HG03139 (cell line): ENCODE measurements at regions not wholly inside any gene's neighbourhood (a gene's known extent, or its start where the extent isn't known, plus 50 kb on each side); places are given as distances from the start of the nearest gene placed in this dataset.

Source experiments
- ATAC-seq: cut with Tn5 transposase; IDR thresholded peaks from one replicate; pipeline ENCODE4 v1.9.1; 2021; ENCODE audit not compliant: unreplicated experiment

DNA sequence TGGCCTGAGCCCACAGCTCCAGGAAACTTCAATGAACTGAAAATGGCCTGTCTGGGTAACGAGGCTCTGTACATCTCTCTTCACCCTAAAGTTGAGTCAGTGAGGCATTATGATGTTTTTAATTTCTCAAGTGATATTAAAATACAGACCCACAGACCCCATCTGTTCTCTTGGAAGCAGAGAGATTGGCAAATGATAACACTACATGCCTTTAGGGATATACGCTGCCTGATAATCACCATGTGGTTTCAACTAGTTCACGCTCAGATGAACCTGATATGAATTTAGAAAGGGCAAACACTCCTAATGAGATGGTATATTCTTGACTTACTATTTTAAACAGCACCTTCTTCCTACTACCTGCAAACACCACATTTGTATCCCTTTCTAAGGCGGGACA is 127.5 kb downstream of the RFC3 start:
- ATAC-seq = no peak

DNA sequence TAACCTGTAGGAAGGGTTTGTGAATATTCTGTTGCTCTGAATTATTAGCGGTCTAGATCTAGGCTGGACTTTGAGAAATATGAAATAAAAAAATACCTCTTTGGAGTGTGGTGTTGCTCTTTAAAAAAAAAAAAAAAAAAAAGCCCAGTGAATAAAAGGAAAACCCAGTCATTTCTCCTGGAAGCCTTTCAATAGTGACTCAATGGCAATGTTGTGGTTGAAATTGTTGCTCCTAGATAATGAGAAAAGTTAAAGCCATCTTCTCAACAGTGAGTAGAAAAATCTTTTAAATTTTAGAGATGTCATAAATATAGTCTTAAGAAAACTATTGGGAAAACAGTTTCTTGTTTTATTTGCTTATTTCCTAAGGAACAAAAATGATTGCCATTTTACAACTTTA is 135.3 kb downstream of the RFC3 start:
- ATAC-seq = no peak

DNA sequence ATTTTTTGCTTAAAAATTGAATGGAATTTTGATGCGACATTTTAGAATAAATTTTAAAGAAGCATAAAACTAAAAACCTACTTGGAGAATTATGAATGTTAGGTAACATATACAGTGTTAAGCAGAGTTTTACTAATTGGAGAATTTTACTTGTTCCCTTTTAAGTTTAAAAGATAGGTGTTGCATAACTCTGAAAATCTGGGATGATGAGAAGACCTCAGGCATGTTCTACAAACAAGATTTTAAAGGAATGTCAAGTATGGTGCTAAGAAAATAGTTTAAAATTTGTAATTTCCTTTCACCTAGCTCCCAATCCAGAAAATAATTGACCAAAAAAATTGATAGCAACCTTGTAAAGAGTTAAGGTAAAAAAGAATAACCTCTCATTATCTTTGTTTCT is 135.8 kb downstream of the RFC3 start:
- ATAC-seq = no peak

DNA sequence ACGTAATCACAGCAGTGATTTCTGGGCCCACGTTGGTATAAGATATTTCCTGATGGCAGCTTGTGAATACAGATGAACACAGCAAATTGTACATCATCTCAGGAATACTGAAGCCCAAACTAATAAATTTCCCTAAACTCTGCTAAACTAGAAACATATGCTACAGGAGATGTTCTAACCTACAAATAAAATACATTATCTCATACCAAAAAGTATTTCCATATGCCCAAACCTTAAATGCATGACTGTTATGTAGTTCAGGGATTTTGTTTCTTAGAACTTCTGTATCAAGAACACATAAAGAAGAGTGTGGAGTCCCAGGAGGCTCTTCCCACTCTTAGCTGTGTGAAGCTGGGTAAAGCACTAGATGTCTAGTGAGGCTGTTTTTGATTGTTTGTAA is 138.4 kb downstream of the RFC3 start:
- no peak for ATAC-seq

DNA sequence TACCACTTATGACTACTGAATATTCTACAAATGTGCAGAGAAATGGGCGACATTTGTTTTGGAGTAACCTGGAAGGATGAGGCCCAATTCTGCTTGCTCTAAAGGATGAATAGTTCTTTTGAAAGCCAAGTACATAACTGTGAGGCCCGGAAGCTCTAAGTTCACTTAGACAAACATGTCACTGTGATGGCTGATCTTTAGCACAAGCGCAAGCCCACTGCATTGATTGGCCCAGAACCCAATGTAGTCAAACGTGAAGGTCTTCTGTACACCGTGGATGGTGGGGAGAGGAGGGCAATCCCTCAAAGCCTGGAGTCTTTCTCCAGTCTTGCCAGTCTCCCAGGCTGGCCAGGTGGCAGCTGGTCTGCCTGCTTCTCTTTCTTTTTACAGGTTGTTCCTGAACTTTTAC is 139.6 kb downstream of the RFC3 start:
- ATAC-seq = no peak

DNA sequence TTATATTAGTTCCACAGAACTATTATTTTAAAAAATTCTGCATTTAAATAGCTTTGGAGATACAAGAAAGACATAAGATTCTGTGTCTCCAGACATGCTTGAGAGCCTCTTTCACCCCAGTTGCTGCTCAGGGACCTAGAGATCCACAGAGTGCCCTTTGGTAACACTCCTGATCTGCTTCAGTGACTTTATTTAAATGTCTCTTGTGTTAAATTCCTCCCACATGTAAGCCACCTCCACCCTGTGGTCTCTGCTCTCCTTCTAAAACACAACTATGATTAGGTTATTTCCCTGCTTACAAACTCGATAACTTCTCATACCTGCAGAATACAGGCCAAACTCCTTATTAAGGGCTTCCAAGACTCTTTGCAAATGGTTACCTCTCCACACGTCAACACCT is 141.0 kb downstream of the RFC3 start:
- no peak for ATAC-seq

DNA sequence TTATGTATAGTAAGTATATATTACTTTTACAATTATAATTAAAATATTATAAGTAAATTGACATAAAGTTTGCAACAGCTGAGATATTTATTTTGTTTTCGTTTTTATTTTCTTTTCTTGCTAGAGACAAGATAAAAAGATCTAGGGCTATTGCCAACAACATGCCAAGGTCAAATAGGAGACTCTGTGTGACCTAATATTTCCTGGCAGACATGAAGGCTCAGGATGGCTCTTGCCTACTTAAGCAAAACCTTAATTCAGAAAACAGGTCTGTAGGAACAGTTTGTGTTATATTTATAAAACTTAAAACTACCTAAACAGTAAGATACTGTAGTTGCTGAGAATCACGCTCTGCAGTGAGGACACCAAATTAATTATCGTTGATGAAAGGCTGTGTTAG is 145.2 kb downstream of the RFC3 start:
- ATAC-seq = no peak

DNA sequence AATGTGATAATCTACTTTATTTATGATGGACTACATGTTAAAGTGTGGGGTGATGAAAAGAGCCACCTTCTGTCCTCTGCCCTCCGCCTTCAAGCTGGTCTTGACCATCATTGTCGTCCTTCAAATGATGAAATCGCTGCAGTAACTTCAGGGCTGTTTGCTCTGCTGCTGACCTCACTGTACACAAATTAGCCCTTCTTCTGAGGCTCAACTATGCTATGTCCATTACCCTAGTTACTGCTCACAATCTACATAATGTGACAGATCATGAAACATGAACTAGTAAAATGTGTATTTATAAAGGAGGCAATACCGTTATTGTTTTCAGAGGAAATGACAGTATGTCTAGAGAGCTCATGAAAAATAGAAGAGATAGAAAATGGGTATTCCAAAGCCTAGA is 145.9 kb downstream of the RFC3 start:
- ATAC-seq = no peak

DNA sequence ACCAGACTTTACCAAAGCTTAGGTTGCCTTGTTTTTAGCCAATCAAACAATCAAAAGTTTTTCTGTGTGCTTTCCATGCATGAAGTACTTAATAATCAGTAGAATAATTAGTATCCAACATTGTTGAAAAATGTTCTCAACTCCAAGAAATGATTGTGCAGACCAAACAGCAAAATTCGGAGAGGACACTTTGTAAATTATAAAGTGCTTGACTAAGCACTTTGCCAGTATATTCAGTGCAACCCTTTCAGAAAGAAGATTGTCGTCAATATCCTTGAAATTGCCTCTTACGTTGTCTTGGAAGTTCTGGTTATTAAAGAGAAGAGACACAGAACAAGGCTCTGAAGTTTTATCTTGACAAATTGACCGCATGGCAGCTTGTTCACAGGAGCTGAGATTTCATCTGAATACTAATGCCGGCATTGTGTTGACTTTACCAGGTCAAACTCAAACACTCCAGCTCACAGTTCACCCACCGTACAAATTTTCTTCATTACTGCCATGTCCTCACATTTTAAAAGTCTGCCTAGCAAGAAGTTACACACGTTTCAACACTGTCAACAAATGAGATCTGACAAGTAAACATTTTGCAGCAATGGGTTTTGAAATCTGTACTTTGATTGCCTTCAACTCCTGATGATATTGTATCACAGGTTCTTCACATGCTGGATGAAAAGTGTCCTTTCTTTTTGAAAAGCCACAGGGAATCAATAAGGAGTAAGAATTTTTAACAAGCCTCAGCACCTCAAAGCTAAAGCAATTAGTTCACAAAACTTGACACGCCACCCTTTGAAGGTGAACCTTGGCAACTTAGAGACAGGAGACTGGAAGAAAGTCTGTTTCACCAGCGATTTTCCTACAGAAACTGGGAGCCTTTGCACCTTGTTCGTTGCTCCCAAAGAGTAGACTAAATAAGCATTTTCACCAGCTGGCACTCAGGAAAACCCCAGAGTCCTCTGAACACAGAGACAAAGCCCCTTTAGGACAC is 150.9 kb downstream of the RFC3 start:
- ATAC-seq = no peak

DNA sequence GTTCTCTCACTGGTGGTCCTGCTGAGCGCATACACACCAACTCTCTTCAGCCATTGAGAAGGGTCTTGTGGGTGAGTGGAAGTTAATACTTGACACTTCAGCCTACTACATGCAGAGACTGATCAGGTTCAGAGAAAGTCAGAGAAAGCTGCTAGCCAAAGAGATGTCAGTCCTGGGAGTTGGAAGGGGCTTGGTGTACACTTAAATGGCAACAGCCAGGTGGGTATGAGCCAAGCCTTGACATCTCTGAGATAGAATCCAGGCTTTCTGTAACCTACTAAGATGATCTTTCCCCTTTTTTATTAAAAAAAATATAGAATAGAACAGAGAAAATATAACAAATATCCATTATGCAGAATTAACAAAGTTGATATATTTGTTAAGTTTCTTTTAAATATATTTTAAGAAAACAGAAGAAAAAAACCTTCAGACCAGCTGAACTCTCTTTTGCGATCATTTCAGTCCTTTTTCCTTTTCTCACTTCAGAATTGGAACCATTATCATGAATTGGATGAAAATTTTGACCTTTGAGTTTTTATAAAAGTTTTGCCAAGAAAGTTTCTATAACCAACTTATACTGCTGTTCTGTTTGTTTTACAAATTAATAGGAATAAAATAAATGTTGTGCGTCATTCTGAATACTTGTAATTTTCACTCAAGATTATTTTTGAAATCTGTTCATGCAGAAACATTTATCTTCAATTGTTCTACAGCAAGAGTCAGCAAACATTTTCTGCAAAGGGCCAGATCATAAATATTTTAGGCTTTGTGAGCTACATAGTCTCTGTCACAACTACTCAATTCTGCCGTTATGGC is 153.0 kb downstream of the RFC3 start:
- ATAC-seq = no peak

DNA sequence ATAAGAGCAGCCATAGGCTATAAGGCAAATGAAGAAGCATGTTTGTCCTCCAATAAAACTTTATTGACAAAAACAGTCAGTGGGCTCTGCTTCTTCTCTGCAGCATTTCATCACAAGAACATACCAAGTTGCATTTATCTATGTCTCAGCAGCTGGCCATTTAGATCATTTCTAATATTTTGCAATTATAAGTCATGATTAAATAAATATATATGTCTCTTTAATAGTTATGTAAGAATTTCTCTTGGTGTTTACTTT is 153.5 kb downstream of the RFC3 start:
- ATAC-seq = no peak

DNA sequence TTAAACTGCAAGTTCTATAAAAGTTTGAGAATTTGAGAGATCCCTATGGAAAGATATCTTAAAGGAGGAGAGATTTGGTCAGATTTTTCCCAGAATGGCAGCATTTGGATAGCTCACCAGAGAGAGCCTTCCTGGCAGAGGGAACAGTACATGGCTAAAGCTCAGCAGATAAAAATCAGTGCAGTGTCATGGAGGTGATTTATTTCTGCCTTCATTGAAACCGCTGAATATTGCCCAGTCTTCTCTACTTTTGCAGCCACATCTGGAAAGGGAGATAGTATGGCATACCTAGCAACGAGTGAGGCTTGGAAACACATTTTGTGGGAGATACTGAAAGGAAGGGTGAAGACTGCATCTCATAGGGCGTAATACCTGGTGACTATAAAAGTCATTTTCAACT is 155.2 kb downstream of the RFC3 start:
- no peak for ATAC-seq

DNA sequence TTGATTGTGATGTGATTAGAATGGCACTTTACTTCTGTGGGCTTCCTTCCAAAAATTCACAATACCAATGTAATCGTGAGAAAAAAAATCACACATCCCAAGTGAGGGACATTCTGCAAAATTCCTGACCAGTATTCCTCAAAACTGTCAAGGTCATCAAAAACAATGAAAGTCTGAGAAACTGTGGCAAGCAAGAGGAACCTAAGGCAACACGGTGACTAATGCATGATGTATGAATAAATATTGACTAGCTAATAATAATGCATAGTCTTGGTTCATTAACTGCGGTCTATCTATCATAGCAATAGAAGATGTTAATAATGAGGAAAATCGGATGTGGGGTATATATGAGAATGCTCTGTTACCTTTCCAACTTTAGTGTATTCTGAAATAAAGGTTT is 159.0 kb downstream of the RFC3 start:
- ATAC-seq = no peak

DNA sequence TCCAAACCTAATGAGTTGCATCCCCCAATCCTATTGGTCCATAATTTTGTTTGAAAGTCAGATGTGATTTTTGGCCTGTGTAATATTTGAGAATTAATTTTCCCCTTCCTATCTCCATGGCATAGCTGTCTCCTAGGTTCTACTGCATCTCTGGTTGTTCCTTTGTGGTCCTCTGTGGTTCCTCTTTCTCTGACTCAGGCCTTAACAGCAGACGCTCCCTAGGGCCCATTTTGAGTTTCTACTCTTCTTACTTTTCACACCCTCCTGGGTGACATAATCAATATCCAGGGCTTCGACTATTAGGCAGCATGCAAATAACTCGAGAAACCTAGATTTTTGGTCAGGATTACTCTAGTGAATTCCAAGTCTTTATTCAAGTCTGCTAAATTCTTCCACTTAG is 160.7 kb downstream of the RFC3 start:
- ATAC-seq = no peak

DNA sequence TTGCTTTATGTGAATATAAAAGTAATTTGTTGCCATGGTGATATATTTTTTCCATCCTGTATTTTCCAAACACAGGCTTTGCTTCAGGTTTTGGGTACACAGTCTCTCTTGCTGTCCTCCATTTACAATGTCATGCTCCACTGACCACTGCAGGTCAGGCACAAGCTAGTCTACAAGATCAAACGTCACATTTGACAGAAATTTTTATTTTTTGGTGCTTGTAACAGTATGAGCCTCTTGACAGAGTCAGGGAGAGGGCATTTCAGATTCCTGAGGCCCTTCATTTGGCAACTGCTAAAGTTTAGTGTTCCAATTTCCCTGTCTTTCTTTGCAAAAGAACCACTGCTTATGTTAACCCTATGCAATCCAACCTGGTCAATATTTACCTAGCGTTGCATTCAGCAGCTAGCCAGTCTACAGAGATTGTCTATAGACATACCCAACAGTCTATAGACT is 175.0 kb downstream of the RFC3 start:
- ATAC-seq = no peak

DNA sequence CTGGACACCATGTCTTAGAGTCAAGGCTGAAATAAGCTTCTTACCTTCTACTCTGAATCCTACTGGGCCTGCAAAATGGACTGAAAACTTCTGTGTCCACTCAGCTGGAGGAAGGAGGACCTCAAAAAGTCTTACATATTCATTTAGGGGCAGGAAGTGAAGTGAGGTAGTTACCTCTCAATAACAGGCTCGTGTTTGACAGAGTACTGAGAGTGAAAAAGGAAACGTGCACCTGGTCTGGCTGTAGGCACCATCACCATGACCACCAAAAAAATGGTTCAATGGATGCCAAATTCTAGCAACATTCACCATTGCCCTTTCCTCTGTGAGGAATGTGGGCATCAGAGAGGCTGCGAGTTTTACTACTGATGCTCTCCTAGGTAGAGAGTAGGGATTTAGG is 176.2 kb downstream of the RFC3 start:
- no peak for ATAC-seq

DNA sequence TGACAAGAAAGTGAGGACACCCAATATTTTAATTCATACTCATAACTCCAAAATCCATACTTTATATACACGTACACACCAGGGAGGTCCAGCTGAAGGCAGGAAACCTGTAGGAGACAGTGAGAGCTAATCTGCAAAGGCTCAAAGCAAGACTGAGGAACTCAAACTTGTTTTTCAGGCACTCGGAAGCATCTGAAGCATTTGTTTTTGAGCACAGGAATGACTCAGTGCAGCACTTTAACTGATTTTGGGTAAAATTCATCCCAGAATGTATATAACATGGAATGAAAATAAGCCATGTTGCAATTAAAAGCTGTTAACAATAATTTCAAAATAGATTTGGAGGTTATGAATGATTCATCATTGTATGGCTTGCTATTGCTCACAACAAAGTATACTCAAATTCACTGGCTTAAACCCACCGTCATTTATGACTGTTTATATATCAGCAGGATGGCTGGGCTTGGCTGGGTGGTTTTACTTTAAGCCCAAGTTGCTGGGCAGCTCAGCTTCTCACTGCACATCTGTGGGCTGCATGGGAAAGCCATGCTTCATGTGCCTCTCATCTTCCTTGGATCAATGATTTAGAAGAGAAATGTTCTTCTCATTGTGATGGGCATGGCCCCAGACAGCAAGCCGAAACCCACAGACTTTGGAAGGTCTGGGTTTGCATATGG is 177.0 kb downstream of the RFC3 start:
- ATAC-seq = no peak

DNA sequence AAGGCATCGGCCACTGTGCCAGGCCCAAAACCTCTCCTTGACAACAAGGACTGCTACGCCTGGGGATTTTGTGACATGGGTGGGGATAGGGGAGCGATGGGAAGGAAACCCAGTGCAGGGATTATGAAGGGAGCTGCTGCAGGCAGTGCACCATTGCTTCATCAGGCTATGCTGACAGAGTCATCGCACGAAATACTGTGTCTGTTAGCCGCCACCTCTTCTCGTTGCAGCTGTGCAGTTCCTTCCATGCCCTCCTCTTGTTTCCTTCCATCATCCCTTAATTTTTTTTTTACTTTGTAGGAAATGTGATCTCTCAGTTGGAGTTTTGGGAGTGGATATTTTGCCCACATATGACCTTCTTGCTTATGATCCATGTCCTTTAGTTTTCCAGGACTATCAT is 178.7 kb downstream of the RFC3 start:
- no peak for ATAC-seq

DNA sequence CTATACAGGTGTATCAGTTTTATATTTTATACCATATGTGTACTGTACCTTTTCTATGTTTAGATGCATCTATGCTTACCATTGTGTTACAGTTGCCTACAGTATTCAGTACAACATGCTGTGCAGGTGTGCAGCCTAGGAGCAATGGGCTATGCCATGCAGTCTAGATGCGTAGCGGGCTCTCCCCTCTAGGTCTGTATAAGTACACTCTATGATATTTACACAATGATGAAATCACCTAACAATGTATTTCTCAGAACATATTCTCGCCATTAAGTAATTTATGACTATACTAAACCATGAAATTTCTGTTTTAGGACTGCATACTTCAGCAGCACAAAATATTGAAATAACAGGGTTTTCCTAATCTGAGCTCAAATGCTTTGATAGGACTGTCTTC is 179.6 kb downstream of the RFC3 start:
- no peak for ATAC-seq

DNA sequence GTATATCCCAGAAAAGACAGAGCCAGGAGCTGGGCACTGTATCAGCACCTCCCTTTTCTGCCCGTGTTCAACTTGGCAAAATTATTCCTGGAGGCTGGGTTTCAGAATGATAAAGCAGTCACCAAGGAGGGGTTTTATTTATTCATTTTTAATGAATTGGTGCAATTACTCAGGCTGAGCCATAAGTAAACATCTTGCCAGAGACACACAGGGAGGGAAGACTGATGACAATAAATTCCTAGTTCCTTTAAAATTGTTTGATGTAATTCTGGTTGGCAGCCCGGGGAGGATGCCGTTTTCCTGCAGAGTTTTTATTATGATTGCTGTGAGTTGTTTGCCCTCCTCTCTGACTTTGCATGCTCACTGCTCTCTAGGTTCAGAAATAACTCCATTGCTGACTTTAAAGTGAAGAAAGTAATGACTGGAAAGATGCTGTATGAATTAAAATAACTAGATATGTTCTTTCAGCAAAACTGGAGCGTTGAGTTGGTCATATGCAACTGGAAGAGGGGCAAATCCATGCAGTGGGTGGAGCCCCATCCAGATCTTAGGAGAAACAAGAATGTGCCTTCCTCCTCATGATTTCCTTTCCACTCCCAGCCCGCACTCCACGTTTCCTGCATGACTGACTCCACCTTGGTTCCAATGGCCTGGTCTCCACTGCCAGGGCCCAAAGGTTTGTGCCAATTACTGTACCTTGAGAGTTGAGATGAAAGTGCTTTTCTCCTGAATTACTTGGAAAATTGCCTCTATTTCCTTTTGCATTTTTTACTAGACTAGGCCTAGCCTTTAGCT is 182.1 kb downstream of the RFC3 start:
- no peak for ATAC-seq

DNA sequence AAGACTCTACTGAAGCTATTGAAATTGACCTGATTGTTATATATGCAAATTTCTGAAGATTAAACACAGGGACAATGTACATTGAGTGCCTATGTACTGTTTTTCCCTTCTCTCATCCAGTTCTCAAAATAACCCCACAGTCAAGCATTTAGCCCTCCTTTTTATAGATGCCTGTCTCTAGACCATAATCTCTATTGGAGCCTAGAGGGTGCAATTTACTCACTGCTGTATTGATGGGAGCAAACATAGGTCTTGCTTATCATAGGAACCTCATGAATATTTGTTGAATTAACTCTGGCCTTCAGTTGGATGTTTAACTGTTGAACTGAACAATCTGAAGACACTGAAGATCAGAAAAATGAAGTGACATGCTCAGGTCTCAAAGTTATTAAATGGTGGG is 183.0 kb downstream of the RFC3 start:
- no peak for ATAC-seq
